Suprapubic skin (tissue), 4 donors: ENCODE measurements at regions not wholly inside any gene's neighbourhood (a gene's known extent, or its start where the extent isn't known, plus 50 kb on each side); places are given as distances from the start of the nearest gene placed in this dataset.

Experiments
- DNase-seq, 2 donors: peaks; one replicate each; pipeline ENCODE4 v3.0.0-alpha.2; 2019; ENCODE audit warnings: low spot score in 2 of 2
- H3K27ac ChIP-seq: fragments of 200-600 bp; sonication (generic); one replicate; pipeline ENCODE4 v1.5.1; 2019
- H3K27me3 ChIP-seq: fragments of 200-600 bp; sonication (generic); one replicate; pipeline ENCODE4 v1.5.1; 2019
- H3K36me3 ChIP-seq: fragments of 200-600 bp; sonication (generic); one replicate; pipeline ENCODE4 v1.5.1; 2019
- H3K4me1 ChIP-seq: fragments of 200-600 bp; sonication (generic); one replicate; pipeline ENCODE4 v1.5.1; 2019
- H3K4me3 ChIP-seq: fragments of 200-600 bp; sonication (generic); one replicate; pipeline ENCODE4 v1.5.1; 2019; ENCODE audit warnings: mild to moderate bottlenecking
- H3K9me3 ChIP-seq: fragments of 200-600 bp; sonication (generic); one replicate; pipeline ENCODE4 v1.5.1; 2019
- EP300 ChIP-seq: sonication (generic); formaldehyde crosslinking; IDR thresholded peaks from one replicate; pipeline ENCODE4 v1.6.1; 2017; ENCODE audit warnings: antibody characterized with exemption
- POLR2A ChIP-seq, 2 donors: fragments of 450-650 bp; IDR thresholded peaks; one replicate each; pipeline ENCODE4 v1.6.1; 2017; ENCODE audit warnings: antibody characterized with exemption in 2 of 2, mild to moderate bottlenecking in 2 of 2, moderate library complexity in 2 of 2
- POLR2AphosphoS5 ChIP-seq, 3 donors: sonication (generic); formaldehyde crosslinking; IDR thresholded peaks; one replicate each; pipeline ENCODE4 v1.6.1; 2017; ENCODE audit warnings: antibody characterized with exemption in 3 of 3
- WGBS: methylation state at CpG from one replicate; pipeline ENCODE4 v1.1.5; 2018; 5-methylcytosine and 5-hydroxymethylcytosine counted together
- TF ChIP-seq, protein P1 (sequence below), 2 donors: fragments of 200-600 bp in 1 of 2; fragments of 450-650 bp in 1 of 2; sonication (generic) in 1 of 2; IDR thresholded peaks; one replicate each; pipeline ENCODE4 v1.5.1; 2016 to 2019; ENCODE audit warnings: antibody characterized with exemption in 2 of 2, mild to moderate bottlenecking in 1 of 2, moderate library complexity in 1 of 2

DNA sequence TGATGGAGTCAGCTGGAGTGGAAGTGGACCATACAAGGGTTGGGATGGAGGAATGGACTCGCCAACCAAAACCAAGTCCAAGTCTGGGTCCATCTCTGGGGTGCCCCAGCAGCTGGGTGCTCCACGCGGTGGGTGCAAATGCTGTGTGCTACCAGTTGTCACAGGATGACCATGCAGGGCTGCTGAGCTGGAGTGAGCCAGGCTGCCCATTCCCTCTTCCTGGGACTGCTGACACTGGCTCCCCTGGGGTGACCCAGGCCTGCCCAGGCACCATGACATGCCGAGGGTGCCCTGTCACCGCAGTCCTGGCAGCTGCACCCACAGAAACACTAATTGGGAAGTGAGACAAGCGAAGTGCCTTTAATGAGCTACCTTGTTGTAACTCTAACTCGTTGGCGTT is 140.2 kb downstream of the TPRA1 start:
- Histone ChIP-seq H3K4me3 (no peak overlapping the region), H3K27me3 (peaks cover 41% of the 10 kb centered on the region), H3K27ac (no peak overlapping the region), H3K36me3 (no peaks in the 10 kb centered on the region), H3K4me1 (peaks cover 9% of the 10 kb centered on the region), H3K9me3 (no peaks in the 10 kb centered on the region)
- 92% methylated on average over 8 of the region's 8 CpGs for WGBS
- TF ChIP-seq, protein P1, sequence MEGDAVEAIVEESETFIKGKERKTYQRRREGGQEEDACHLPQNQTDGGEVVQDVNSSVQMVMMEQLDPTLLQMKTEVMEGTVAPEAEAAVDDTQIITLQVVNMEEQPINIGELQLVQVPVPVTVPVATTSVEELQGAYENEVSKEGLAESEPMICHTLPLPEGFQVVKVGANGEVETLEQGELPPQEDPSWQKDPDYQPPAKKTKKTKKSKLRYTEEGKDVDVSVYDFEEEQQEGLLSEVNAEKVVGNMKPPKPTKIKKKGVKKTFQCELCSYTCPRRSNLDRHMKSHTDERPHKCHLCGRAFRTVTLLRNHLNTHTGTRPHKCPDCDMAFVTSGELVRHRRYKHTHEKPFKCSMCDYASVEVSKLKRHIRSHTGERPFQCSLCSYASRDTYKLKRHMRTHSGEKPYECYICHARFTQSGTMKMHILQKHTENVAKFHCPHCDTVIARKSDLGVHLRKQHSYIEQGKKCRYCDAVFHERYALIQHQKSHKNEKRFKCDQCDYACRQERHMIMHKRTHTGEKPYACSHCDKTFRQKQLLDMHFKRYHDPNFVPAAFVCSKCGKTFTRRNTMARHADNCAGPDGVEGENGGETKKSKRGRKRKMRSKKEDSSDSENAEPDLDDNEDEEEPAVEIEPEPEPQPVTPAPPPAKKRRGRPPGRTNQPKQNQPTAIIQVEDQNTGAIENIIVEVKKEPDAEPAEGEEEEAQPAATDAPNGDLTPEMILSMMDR (IDR thresholded peaks at IDR 0.05) = no peak
- TF ChIP-seq POLR2AphosphoS5 (IDR thresholded peaks at IDR 0.05) (no peak), EP300 (no peak), POLR2A (IDR thresholded peaks at IDR 0.05) (no peak)
- peak; percentile 40 to 60 for DNase-seq

DNA sequence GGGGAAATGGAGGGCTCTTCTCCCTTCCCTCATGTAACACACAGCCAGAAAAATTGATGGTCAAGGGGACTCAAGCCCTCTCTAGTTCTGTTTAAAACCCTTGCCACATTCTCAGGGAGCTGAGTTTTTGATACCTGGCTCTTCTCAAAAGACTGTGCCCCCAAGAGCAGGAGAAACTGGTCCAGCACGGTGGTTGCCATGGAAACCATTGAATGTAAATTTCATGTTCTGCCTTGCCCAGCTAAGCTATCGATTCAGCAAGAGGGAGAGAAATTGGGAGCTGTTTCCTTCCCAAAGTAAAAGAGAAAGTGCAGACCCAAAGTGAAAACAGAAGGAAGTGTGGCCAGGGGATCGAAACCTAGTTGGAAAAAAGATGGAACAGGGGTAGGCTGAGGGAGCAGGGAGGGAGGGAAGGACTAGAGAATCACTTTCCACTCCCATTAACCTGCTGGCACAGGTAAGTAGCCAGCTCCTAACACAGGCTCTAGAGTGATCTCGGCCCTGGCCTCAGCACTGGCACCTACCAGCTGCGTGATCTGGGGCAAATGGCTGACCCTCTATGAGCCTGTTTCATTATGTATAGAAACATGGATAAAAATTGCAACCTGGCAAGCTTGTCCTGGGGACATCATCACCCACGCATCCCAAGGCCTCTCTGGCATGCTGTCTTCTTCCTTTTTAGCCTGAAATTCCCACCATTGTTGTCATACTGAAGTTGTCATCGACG is 140.9 kb downstream of the TPRA1 start:
- Histone ChIP-seq H3K4me3 (no peak overlapping the region), H3K4me1 (peaks cover 7% of the 10 kb centered on the region), H3K9me3 (no peaks in the 10 kb centered on the region), H3K36me3 (no peaks in the 10 kb centered on the region), H3K27ac (no peak overlapping the region), H3K27me3 (peaks cover 34% of the 10 kb centered on the region)
- TF ChIP-seq, protein P1 (IDR thresholded peaks at IDR 0.05) = no peak
- no peak for TF ChIP-seq POLR2AphosphoS5 (IDR thresholded peaks at IDR 0.05)
- peak; percentile 27 to 45 for DNase-seq
- WGBS = 57% methylated on average over 8 of the region's 8 CpGs

- DNase-seq = peak; percentile 20 to 28
Measured at GRCh38 chr3:127448671-127449070, 141.9 kb downstream of the TPRA1 start.

GRCh38 chr3:127448161-127448561 is 142.4 kb downstream of the TPRA1 start:
- WGBS = 63% methylated on average over 3 of the region's 3 CpGs
- Histone ChIP-seq H3K36me3 (no peaks in the 10 kb centered on the region), H3K4me1 (peaks cover 7% of the 10 kb centered on the region), H3K9me3 (no peaks in the 10 kb centered on the region), H3K27me3 (peaks cover 25% of the 10 kb centered on the region), H3K4me3 (no peak overlapping the region), H3K27ac (no peak overlapping the region)
- TF ChIP-seq POLR2A (IDR thresholded peaks at IDR 0.05) (no peak), EP300 (no peak), POLR2AphosphoS5 (IDR thresholded peaks at IDR 0.05) (no peak)
- TF ChIP-seq, protein P1 (IDR thresholded peaks at IDR 0.05) = no peak
- DNase-seq = peak; percentile 55 to 62

More at GRCh38 chr3:127448671-127449070, 141.9 kb downstream of the TPRA1 start:
- no peaks in the 10 kb centered on the region for H3K36me3 ChIP-seq
- H3K27me3 ChIP-seq = peaks cover 25% of the 10 kb centered on the region
- no peak overlapping the region for H3K27ac ChIP-seq
- no peak overlapping the region for H3K4me3 ChIP-seq
- H3K4me1 ChIP-seq = peaks cover 7% of the 10 kb centered on the region
- no peak for TF ChIP-seq POLR2AphosphoS5 (IDR thresholded peaks at IDR 0.05)
- no peak for TF ChIP-seq EP300
- TF ChIP-seq, protein P1 (IDR thresholded peaks at IDR 0.05) = no peak
- TF ChIP-seq POLR2A (IDR thresholded peaks at IDR 0.05) = no peak
- WGBS = 84% methylated on average over 3 of the region's 3 CpGs
- no peaks in the 10 kb centered on the region for H3K9me3 ChIP-seq

- Histone ChIP-seq H3K4me1 (peaks cover 7% of the 10 kb centered on the region), H3K27me3 (peaks cover 18% of the 10 kb centered on the region), H3K36me3 (no peaks in the 10 kb centered on the region), H3K9me3 (no peaks in the 10 kb centered on the region), H3K27ac (no peak overlapping the region), H3K4me3 (no peak overlapping the region)
- WGBS = 70% methylated on average over 4 of the region's 4 CpGs
- TF ChIP-seq, protein P1 (IDR thresholded peaks at IDR 0.05) = no peak
- no peak for TF ChIP-seq POLR2AphosphoS5 (IDR thresholded peaks at IDR 0.05)
- TF ChIP-seq EP300 = no peak
- TF ChIP-seq POLR2A (IDR thresholded peaks at IDR 0.05) = no peak
- DNase-seq = peak; percentile 22 to 53
Measured at GRCh38 chr3:127446756-127447155, 143.8 kb downstream of the TPRA1 start.
